HCT116 (cell line): ENCODE measurements at regions not wholly inside any gene's neighbourhood (a gene's known extent, or its start where the extent isn't known, plus 50 kb on each side); places are given as distances from the start of the nearest gene placed in this dataset.

Source experiments
- ATF3 ChIP-seq: IDR thresholded peaks from 2 replicates; pipeline ENCODE4 v1.6.1; 2012
- CEBPB ChIP-seq: IDR thresholded peaks from 2 replicates; pipeline ENCODE4 v1.6.1; 2012; ENCODE audit warnings: low read depth
- CTCF ChIP-seq, 3 experiments: fragments of 200-600 bp in 1 of 3; sonication (generic) in 1 of 3; IDR thresholded peaks in 2 of 3; conservative IDR thresholded peaks in 1 of 3; 2 replicates each; pipeline ENCODE4 v1.5.1; 2012 to 2017; ENCODE audit warnings: low read depth in 2 of 3, low read length in 2 of 3, antibody characterized with exemption in 1 of 3, borderline replicate concordance in 1 of 3, control low read depth in 1 of 3, mild to moderate bottlenecking in 1 of 3, mixed read lengths in 1 of 3, mixed run types in 1 of 3, moderate library complexity in 1 of 3; ENCODE audit not compliant: insufficient read depth in 1 of 3
- EGR1 ChIP-seq: IDR thresholded peaks from 2 replicates; pipeline ENCODE4 v1.6.1; 2012; ENCODE audit warnings: low read depth
- ELF1 ChIP-seq: IDR thresholded peaks from 2 replicates; pipeline ENCODE4 v1.6.1; 2012; ENCODE audit warnings: low read depth, borderline replicate concordance
- EZH2 ChIP-seq: fragments of 200-600 bp; sonication (generic); IDR thresholded peaks from 2 replicates; pipeline ENCODE4 v1.6.1; 2017; ENCODE audit warnings: antibody characterized with exemption, mixed run types
- EZH2phosphoT487 ChIP-seq: fragments of 200-600 bp; IDR thresholded peaks from 2 replicates; pipeline ENCODE4 v1.6.1; 2018; ENCODE audit warnings: antibody characterized with exemption, borderline replicate concordance
- JUND ChIP-seq: IDR thresholded peaks from 2 replicates; pipeline ENCODE4 v1.6.1; 2012
- POLR2A ChIP-seq: IDR thresholded peaks from 2 replicates; pipeline ENCODE4 v1.7.0; 2011; ENCODE audit warnings: borderline replicate concordance; ENCODE audit not compliant: insufficient read depth, insufficient read length; ENCODE audit errors: extremely low read depth
- POLR2AphosphoS5 ChIP-seq: IDR thresholded peaks from 2 replicates; pipeline ENCODE4 v1.6.1; 2011; ENCODE audit warnings: mild to moderate bottlenecking, low read depth, low read length, moderate library complexity
- RAD21 ChIP-seq: IDR thresholded peaks from 2 replicates; pipeline ENCODE4 v1.6.1; 2012; ENCODE audit warnings: low read depth, mild to moderate bottlenecking
- YY1 ChIP-seq: IDR thresholded peaks from 2 replicates; pipeline ENCODE4 v1.6.1; 2011; ENCODE audit warnings: low read length, low read depth, moderate library complexity, mild to moderate bottlenecking; ENCODE audit not compliant: insufficient replicate concordance; ENCODE audit errors: extremely low read depth
- ZFX ChIP-seq: fragments of 450-650 bp; IDR thresholded peaks from 2 replicates; pipeline ENCODE4 v1.6.1; 2017

GRCh38 chr9:78502566-78502965, 205.6 kb downstream of the PSAT1 start:
- TF ChIP-seq POLR2A (no peak), CTCF (IDR thresholded peaks at IDR 0.05 in 2 of 3, conservative IDR thresholded peaks at IDR 0.05 in 1 of 3; ENCODE audit: borderline replicate concordance in 1 of 3, insufficient read depth in 1 of 3, low read depth in 2 of 3, low read length in 2 of 3) (no peak), JUND (no peak), EZH2phosphoT487 (no peak), EZH2 (no peak), ATF3 (no peak), EGR1 (no peak), ZFX (no peak), POLR2AphosphoS5 (no peak), CEBPB (no peak), YY1 (no peak), ELF1 (no peak), RAD21 (no peak)
